ENCODE measurements at regions not wholly inside any gene's neighbourhood (a gene's known extent, or its start where the extent isn't known, plus 50 kb on each side); places are given as distances from the start of the nearest gene placed in this dataset.

GRCh38 chr18:69250305-69251151 is 150.2 kb upstream of the DOK6 start:
- Mint-ChIP-seq H3K9me3 (no peaks in the 10 kb centered on the region), H3K4me1 (no peaks in the 10 kb centered on the region), H3K27ac (no peak overlapping the region), H3K4me3 (no peak overlapping the region), H3K27me3 (no peaks in the 10 kb centered on the region)
- ATAC-seq (no peak), DNase-seq (no peak)

- no peaks in the 10 kb centered on the region for H3K9me3 Mint-ChIP-seq
- no peaks in the 10 kb centered on the region for H3K4me1 Mint-ChIP-seq
- no peak overlapping the region for H3K4me3 Mint-ChIP-seq
- DNase-seq (no peak), ATAC-seq (no peak)
- H3K27me3 Mint-ChIP-seq = no peaks in the 10 kb centered on the region
- no peak overlapping the region for H3K27ac Mint-ChIP-seq
Measured at GRCh38 chr18:69257861-69258458, 142.7 kb upstream of the DOK6 start.

- H3K9me3 Mint-ChIP-seq = no peaks in the 10 kb centered on the region
- H3K4me1 Mint-ChIP-seq = no peaks in the 10 kb centered on the region
- DNase-seq (no peak), ATAC-seq (no peak)
- no peaks in the 10 kb centered on the region for H3K27me3 Mint-ChIP-seq
- no peak overlapping the region for H3K27ac Mint-ChIP-seq
- H3K4me3 Mint-ChIP-seq = no peak overlapping the region
Measured at GRCh38 chr18:69259282-69259681, 141.4 kb upstream of the DOK6 start.

- no peak for ATAC-seq
- H3K9me3 Mint-ChIP-seq = no peaks in the 10 kb centered on the region
- H3K27ac Mint-ChIP-seq = no peak overlapping the region
- H3K4me1 Mint-ChIP-seq = no peaks in the 10 kb centered on the region
- no peak overlapping the region for H3K4me3 Mint-ChIP-seq
- DNase-seq = no peak
- H3K27me3 Mint-ChIP-seq = no peaks in the 10 kb centered on the region
Measured at GRCh38 chr18:69261406-69261805, 139.3 kb upstream of the DOK6 start.

- ATAC-seq = no peak
- DNase-seq = no peak
- Mint-ChIP-seq H3K27me3 (no peaks in the 10 kb centered on the region), H3K4me3 (no peak overlapping the region), H3K9me3 (peaks cover 4 to 9% of the 10 kb centered on the region in 2 donors), H3K4me1 (no peaks in the 10 kb centered on the region), H3K27ac (no peak overlapping the region)
Measured at GRCh38 chr18:69265656-69266055, 135.0 kb upstream of the DOK6 start.

DNA sequence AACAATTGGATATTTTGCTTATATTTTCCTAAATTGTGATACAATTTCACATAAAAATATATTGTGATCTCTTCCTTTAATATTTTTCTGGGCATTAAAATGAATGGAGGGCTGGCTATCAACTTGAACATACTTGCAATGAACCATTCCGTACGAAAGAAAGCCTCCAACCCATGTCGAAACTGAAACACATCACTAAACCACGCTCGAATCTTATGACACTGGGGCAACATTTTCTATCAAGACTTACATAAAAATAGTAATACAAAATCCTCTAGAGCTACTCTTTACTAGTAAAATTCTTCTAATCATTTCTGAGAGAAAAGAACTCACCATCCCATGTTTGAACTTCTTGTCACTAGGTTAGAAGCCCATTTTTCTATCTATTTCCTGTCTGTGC is 132.8 kb upstream of the DOK6 start:
- ATAC-seq (no peak), DNase-seq (no peak)
- Mint-ChIP-seq H3K27ac (no peak overlapping the region), H3K4me1 (no peaks in the 10 kb centered on the region), H3K9me3 (peaks cover 4 to 9% of the 10 kb centered on the region in 2 donors), H3K4me3 (no peak overlapping the region), H3K27me3 (no peaks in the 10 kb centered on the region)

- DNase-seq = no peak
- Mint-ChIP-seq H3K4me1 (no peaks in the 10 kb centered on the region), H3K4me3 (no peak overlapping the region), H3K9me3 (no peaks in the 10 kb centered on the region), H3K27ac (no peak overlapping the region), H3K27me3 (no peaks in the 10 kb centered on the region)
- ATAC-seq = no peak
Measured at GRCh38 chr18:69282371-69282770, 118.3 kb upstream of the DOK6 start.

- ATAC-seq (no peak), DNase-seq (no peak)
- H3K4me3 Mint-ChIP-seq = no peak overlapping the region
- H3K27me3 Mint-ChIP-seq = no peaks in the 10 kb centered on the region
- no peaks in the 10 kb centered on the region for H3K9me3 Mint-ChIP-seq
- no peak overlapping the region for H3K27ac Mint-ChIP-seq
- no peaks in the 10 kb centered on the region for H3K4me1 Mint-ChIP-seq
Measured at GRCh38 chr18:69291044-69291443, 109.6 kb upstream of the DOK6 start.

DNA sequence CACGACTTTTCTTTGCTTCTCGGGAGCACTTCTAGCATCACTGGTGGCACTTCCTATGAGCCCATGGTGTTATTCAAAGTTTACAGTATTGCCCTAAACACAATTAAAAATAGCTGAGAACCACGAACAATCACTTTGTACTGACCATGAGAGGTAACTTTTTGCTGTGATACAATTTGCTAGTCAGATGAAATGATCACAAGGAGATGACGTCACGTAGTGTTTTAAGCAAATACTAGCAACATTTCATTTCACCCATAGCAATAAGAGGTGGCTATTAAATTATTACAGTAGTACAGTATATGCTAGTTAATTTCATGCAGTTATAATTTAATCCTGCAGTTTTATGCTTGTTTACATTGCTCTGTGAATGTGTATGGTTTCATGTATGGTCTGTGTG is 108.9 kb upstream of the DOK6 start:
- Mint-ChIP-seq H3K9me3 (peaks cover 0 to 3% of the 10 kb centered on the region in 2 donors), H3K27ac (no peak overlapping the region), H3K4me1 (no peaks in the 10 kb centered on the region), H3K4me3 (no peak overlapping the region), H3K27me3 (no peaks in the 10 kb centered on the region)
- no peak for DNase-seq
- ATAC-seq = no peak

GRCh38 chr18:69300185-69300584 is 100.5 kb upstream of the DOK6 start:
- H3K9me3 Mint-ChIP-seq = peaks cover 5 to 14% of the 10 kb centered on the region in 2 donors
- no peaks in the 10 kb centered on the region for H3K4me1 Mint-ChIP-seq
- DNase-seq (no peak), ATAC-seq (no peak)
- H3K27ac Mint-ChIP-seq = no peak overlapping the region
- H3K27me3 Mint-ChIP-seq = no peaks in the 10 kb centered on the region
- no peak overlapping the region for H3K4me3 Mint-ChIP-seq

DNA sequence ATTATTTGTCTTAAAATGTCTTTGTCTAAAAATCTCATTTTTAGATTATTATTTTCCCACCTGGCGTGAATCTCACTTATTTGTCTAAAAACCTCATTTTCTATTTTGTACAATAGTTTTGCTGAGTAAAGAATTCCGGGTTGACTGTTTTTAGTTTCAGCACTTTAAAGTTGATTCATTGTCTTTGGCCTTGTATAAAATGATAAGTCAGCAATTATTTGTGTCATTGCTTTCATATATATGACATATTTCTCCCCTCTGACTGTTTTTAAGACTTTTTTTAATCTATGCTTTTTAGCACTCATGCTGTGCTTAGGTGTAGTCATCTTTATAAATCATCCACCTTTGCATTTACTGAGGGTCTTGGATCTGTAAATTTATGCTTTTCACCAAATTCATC is 92.1 kb upstream of the DOK6 start:
- no peak for ATAC-seq
- H3K27ac Mint-ChIP-seq = no peak overlapping the region
- no peak overlapping the region for H3K4me3 Mint-ChIP-seq
- no peaks in the 10 kb centered on the region for H3K4me1 Mint-ChIP-seq
- no peaks in the 10 kb centered on the region for H3K27me3 Mint-ChIP-seq
- H3K9me3 Mint-ChIP-seq = no peaks in the 10 kb centered on the region
- DNase-seq = no peak

DNA sequence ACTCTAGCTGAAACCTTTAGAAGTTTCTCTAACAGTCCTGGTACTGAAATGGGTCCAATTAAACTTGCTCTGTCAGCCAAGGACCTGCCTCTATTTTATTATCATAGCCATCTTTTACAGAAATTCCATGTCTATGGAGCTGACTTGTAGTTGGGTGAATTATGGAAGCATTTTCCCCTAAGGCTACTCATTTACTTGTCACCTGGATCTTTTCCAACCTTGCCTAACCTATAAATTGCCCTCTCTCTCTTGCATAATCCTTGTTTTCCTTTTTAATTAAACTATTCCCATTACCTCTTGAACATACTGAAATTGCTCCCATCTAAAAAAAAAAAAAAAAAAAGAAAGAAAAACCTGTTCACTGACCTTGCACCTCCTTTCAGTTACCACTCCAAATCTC is 74.6 kb upstream of the DOK6 start:
- peaks cover 0 to 5% of the 10 kb centered on the region in 2 donors for H3K9me3 Mint-ChIP-seq
- no peak for ATAC-seq
- H3K4me1 Mint-ChIP-seq = no peaks in the 10 kb centered on the region
- no peaks in the 10 kb centered on the region for H3K27me3 Mint-ChIP-seq
- DNase-seq = no peak
- no peak overlapping the region for H3K4me3 Mint-ChIP-seq
- no peak overlapping the region for H3K27ac Mint-ChIP-seq

- no peak overlapping the region for H3K27ac Mint-ChIP-seq
- no peak for DNase-seq
- ATAC-seq = no peak
- no peaks in the 10 kb centered on the region for H3K27me3 Mint-ChIP-seq
- peaks cover 0 to 5% of the 10 kb centered on the region in 2 donors for H3K9me3 Mint-ChIP-seq
- H3K4me3 Mint-ChIP-seq = no peak overlapping the region
- no peaks in the 10 kb centered on the region for H3K4me1 Mint-ChIP-seq
Measured at GRCh38 chr18:69328086-69328485, 72.6 kb upstream of the DOK6 start.

GRCh38 chr18:69330385-69331005 is 70.2 kb upstream of the DOK6 start:
- Mint-ChIP-seq H3K9me3 (peaks cover 0 to 5% of the 10 kb centered on the region in 2 donors), H3K4me1 (no peaks in the 10 kb centered on the region), H3K27ac (no peak overlapping the region), H3K4me3 (no peak overlapping the region), H3K27me3 (no peaks in the 10 kb centered on the region)
- ATAC-seq (no peak), DNase-seq (no peak)

- no peak overlapping the region for H3K4me3 Mint-ChIP-seq
- no peak for ATAC-seq
- H3K27ac Mint-ChIP-seq = no peak overlapping the region
- H3K27me3 Mint-ChIP-seq = no peaks in the 10 kb centered on the region
- no peaks in the 10 kb centered on the region for H3K4me1 Mint-ChIP-seq
- no peaks in the 10 kb centered on the region for H3K9me3 Mint-ChIP-seq
- no peak for DNase-seq
Measured at GRCh38 chr18:69349912-69350597, 50.6 kb upstream of the DOK6 start.

Data from stimulated activated naive CD8-positive, alpha-beta T cell treated with anti-CD3 and anti-CD28 coated beads, Interleukin-15, amount 100 ng/mL, for 72 hours (primary cell).